ENCODE measurements at regions not wholly inside any gene's neighbourhood (a gene's known extent, or its start where the extent isn't known, plus 50 kb on each side); places are given as distances from the start of the nearest gene placed in this dataset.
"Not testable (repeated sequence)": the region's sequence is repeated elsewhere in the genome, so short reads cannot be mapped to it uniquely, and the experiment has no call there.

DNA sequence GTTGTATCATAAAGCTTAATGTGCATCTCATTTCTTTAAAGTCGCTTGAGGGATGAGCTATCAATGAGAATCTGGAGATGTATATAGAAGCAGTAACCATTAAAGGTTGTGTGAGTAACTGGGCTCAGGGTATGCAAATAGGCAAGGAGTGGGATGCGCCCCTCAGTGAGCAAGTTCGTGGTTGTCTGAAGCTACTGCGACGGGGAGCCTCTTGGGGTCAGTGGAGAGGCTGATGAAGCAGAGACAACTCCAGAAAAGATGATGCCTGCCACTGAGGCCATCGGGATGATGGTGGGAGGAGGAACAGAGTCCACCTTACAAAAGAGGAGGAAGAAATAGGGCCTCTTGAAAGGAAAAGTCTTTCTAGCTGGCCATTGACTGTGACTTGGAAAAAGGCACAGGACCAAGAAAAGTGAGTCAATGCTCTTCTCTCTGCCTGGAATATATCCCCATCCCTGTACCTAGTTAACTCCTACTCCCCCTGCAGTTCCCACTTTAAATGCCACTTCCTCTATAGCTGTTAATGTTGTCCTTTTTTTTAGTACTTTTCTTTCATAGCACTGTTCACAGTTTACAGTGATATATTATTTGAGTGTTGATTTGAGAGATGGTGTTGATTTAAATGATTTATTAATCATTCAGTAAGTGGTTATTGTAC is 51.4 kb upstream of the LSM6 start:
- H3K27ac ChIP-seq: no peak overlapping the region
- DNase-seq (ENCODE audit: low read depth, low spot score): no peak

DNA sequence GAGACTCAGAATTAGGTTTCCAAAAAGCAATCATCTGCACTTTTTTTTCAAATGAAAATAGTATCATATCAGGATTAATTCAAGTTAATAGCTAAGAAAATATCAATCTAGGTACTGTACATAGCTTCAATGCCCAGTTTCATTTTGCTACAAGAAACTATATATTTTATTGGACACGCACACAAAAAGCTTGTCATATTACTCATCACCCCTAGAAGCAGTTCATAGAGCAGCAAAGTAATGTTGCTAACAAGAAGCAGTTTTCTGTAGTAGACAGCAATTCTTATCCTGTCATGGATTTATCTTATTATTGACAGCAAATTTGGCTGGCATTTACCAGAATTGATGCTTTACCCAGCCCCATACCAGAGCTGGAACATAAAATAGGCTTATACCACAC is 52.3 kb upstream of the LSM6 start:
- no peak for DNase-seq (ENCODE audit: low read depth, low spot score)
- no peak overlapping the region for H3K27ac ChIP-seq

DNA sequence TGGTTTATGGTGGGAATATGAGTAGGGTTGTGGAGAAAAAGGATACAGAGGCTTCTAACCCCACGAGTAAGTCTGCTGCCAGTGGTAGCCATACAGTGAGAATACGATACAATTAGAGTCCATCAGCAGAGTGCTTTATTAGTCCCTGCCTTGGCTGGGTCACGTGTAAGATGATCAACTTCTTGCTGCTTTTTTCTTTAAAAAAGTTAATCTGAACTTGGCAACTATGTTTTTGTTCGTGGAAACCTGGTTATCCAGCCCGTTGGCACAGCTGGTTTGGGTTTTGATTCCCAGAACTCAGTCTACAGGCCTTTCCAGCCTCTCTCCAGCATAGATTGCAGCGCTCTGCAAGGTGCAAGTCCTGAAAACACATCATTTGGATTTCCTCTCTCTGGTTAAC is 53.1 kb upstream of the LSM6 start:
- DNase-seq (ENCODE audit: low read depth, low spot score): no peak
- no peak overlapping the region for H3K27ac ChIP-seq

DNA sequence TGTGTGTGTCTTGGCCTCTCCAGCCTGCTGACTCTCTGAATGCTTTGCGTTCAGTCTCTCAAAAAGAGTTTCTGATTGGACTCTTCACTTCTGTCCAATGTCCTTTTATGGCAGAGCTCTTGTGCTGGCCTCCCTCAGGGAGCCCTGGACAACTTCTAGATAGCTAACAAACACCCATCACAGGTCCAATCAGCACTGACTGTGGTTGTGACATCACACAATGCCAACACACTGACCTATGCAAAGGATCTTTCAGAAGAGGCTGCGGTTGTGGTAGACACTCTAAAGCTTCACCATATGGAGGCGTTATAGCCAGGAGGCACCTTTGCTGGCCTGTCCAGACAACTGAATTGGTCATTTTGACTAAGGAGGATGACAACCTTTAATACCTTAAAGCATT is 53.8 kb upstream of the LSM6 start:
- DNase-seq (ENCODE audit: low read depth, low spot score): no peak
- H3K27ac ChIP-seq: no peak overlapping the region

DNA sequence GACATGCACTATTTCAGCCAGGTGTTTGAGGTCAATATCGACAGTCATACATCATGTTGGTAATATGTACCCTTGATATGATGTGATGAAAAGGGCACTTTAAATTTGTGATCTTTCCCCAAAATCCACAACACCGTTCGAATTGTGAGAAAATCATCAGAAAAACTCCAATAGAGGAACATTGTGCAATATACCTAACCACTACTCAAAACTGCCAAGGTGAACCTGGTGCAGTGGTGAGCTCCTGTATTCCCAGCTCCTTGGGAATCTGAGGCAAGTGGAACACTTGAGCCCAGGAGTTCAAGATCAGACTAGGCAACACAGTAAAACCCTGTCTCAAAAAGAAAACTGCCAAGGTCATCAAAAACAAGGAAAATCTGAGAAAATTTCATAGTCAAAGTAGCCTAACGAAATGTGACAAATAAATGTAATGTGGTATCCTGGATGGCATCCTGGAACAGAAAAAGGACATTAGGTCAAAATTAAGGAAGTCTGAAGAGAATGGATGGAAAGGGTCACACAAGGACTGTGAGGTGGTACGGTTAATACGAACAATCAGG is 55.6 kb upstream of the LSM6 start:
- DNase-seq (ENCODE audit: low read depth, low spot score): no peak
- H3K27ac ChIP-seq: no peak overlapping the region

DNA sequence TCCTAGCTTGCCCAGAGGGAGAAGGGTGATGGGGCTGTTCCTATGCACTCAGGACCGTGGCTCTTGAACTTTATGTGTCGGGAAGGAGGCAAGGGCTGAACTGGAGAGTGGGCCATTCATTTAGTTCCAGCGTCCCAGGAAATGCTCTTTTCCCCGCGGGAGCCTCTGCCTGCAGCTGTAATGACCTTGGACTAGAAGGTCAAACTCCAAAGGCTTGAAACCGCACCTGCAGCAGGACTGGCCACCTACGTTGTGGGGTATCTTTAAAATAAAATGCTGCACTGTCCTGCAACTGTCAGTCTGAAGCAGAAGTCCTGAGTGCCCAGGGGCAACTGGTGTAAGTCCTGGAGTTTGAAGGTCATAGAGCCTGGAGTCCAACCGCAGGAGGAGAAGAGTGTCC is 61.5 kb upstream of the LSM6 start:
- H3K27ac ChIP-seq: no peak overlapping the region
- DNase-seq (ENCODE audit: low read depth, low spot score): no peak

DNA sequence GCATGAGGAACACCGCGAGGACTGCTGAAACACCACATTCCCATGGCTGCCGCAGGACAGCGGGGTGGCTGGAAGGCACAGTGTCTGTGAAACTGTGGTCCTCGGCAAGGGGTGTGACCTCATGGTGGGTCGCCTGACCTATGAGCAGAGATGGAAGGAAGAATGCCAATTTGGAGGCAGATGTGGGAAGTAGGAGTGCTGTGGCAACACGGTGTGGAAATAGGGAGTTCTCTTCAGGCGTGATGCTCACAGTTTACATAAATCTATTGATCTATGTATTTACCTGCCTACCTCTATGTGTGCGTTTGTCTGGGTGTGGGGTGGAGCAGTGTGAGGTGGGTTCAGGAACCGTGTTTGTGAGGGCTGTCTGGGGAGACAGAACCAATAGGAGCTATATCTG is 62.3 kb upstream of the LSM6 start:
- DNase-seq (ENCODE audit: low read depth, low spot score): no peak
- no peak overlapping the region for H3K27ac ChIP-seq

DNA sequence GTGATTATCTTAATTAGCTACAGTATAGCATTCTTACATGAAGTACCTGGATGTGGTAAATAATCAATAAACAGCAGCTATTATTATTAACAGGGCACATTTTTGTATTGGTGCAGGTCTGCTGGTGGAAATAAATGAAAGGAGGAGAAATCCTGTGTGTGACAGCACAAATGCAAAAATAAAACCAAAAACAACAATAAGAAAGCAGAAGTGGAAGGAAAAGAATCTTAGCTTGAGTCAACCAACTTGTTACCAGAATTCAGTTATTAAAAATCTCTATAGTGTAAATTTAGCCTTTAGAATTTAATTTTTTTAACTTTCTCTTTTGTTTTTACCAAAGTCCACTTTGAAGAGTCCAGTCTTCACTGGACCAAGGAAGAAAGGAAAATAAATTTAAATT is 63.1 kb upstream of the LSM6 start:
- no peak for DNase-seq (ENCODE audit: low read depth, low spot score)
- no peak overlapping the region for H3K27ac ChIP-seq

DNA sequence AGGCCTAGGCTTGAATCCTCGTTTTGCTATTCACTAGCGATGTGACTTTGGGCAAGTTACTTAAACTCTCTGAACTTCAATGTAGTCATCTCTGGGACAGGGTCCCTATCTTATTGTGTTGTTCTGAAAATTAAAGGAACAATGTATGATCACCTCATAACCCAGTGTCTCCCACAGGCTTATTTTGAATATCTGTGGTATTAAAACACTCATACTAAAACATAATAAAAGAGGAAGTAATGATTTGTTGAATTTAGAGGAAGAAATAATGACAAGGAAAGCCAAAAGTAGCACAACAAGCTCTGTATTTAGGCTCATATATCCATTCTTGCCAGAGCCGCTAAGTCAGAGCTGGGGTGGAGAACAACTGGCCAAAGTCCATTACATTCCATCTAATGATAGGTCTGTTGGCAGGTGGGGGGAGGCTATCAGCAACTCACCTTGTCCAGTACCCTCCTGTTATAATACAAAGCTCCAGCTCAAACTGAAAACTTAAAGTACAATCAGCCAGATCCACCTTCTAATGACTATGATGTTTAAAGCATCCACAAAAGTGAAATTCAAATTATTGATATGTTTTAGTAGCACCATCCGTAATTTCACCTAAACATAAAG is 64.5 kb upstream of the LSM6 start:
- H3K27ac ChIP-seq: no peak overlapping the region

DNA sequence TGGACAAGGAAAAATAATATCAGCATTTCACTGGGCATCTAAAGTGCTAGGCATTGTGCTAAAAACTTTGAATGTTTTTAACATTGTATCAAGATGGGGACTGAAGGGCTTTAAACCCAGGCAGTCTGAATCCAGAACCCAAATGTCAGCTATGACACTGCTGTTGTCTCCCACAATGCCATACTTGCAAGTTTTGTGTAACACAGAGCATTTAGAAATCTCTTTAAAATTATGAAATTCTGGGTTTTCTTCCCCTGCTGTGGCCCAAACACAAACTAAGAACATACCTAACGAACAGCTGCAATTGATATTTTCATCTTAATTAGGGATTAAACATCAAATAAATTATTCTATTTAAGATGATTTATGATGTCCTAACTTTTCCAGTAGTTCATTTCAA is 66.8 kb upstream of the LSM6 start:
- no peak for DNase-seq (ENCODE audit: low read depth, low spot score)
- H3K27ac ChIP-seq: no peak overlapping the region

More for the DNA sequence above, 64.5 kb upstream of the LSM6 start:
- DNase-seq (ENCODE audit: low read depth, low spot score): no peak

DNA sequence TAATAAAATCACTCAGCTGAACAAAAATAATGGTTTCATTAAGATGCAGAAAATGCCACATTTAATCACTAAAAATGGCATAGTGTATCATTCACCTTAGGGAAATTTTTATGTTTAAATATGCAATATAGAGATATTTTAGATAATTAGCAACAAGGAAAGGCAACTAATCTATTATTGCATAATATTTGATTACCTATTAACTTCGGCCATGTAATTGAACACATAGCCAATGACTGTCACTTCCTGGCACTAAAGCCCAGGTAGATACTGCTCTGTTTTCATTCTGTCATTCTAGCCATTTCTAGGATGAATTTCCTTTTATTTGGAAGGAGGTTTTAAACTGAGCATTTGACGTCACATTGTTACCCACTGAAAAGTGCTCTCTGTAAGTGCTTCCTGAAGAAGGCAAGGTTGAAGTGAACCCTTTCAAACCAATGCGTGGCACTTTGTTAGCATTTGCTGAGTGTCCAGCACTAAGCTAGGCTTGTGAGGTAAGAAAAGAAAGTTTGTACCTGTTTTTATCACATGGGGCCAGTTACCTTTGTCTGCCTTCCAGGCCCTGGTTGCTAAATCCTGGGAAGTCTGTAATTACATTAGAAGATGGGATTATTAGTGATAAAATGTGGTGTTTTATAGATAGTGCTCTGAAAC is 67.8 kb upstream of the LSM6 start:
- H3K27ac ChIP-seq: no peak overlapping the region

DNA sequence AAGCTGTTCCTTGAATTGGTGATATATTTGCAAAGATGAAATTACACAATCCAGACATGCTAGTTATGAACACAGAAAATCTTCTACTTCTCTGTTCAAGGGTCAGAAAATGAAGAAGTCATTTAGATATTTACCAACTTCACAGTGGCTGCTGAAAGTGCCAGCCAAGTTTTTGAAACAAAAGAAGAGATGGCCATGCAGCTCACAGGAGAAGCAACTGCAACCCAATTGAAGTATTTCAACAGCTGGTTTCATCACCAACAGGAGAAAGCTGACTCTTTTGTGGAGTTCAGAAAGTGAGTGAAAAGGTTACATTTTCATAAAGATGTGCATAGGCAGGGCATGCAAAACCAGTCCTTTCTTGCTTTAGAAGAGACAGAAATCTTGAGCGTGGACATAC is 70.1 kb upstream of the LSM6 start:
- H3K27ac ChIP-seq: no peak overlapping the region
- no peak for DNase-seq (ENCODE audit: low read depth, low spot score)

More for the DNA sequence above, 67.8 kb upstream of the LSM6 start:
- no peak for DNase-seq (ENCODE audit: low read depth, low spot score)

DNA sequence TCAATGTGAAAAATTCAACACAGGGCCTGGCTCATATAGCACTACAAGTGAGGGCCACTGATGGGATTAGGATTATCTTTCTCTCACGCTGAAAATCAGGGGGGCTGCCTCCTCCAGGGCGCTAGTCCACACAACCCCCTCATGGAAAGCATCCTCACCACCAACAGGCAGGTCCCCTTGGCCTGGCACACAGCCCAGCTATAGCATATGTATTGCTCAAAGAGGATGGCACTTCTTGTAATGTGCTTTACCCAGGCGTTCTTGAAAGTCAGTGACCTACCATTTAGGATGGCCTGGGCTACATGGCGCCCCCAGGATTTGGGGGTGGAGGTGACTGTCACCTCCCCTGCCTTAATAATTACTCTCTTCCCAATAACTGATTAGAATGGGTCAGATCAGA is 71.0 kb upstream of the LSM6 start:
- no peak overlapping the region for H3K27ac ChIP-seq
- DNase-seq (ENCODE audit: low read depth, low spot score): no peak

DNA sequence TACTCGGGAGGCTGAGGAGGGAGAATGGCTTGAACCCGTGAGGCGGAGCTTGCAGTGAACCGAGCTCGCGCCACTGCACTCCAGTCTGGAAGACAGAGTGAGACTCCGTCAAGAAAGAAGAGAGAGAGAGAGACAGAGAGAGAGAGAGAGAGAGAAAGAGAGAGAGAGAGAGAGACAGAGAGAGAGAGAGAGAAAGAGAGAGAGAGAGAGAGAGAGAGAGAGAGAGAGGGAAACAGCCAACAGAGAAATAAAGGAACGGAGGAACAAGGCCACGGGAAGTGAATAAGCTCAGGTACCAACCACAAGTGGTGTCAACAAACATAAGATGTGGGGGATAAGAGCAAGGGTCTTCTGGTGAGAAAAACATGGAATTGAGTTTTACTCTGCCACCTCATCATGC is 71.5 kb upstream of the LSM6 start:
- not testable (repeated sequence) for DNase-seq (ENCODE audit: low read depth, low spot score); H3K27ac ChIP-seq

DNA sequence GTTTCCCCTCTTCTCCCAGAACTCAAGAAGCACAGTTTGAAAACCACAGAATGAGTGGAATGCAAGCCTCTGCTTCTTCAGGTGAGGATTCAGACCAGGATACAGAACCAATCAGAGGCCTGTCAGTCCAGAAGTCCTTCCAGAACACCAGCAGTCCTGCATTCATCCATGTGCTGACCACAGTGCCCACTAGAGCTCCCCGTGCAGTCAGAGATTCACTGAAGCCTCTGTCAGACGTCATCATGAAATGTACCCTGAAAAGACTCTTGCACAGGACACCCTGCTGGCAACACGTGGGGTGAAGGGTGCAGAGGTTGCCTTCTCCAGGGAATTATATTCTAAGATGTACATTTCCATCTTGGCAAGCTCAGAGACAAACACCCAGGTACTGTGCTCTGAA is 75.9 kb upstream of the LSM6 start:
- no peak for DNase-seq (ENCODE audit: low read depth, low spot score)
- no peak overlapping the region for H3K27ac ChIP-seq

DNA sequence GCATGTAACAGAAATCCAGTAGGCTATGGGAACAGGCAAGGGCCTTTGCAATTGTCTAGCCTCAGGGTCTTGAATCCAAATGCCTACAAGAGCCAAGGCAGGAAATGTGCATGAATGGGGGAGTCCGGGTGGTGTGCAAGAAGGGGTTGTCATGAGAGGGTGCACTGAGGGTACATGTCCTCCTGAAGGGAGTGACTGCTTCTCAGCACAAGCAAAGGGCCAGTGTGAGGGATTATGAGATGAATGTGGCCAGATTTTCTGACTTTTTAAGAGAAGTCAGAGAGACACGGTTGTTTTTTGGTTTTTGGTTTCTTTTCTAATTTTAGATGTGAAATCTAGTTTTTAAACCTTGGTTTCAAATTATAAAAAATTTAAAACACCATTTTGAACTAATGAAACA is 76.5 kb upstream of the LSM6 start:
- no peak overlapping the region for H3K27ac ChIP-seq
- DNase-seq (ENCODE audit: low read depth, low spot score): no peak

DNA sequence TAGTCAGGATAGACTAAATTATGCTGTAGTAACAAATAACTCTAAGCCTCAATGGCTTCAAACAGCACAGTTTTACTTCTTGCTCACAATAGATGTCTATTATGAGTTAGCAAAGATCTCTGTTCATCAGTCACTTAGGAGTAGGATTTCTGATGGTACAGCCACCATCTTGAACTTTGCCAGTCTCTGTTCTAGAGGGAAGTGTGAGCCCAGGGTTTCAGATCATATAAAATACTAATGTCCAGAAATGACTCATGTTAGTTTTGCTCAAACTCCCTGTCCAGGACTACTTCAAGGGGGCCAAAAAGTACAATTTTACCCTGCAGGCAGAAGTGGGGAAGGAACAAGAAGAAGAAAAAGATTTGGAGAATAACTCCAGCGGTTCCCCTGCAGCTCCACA is 77.1 kb upstream of the LSM6 start:
- no peak overlapping the region for H3K27ac ChIP-seq
- DNase-seq (ENCODE audit: low read depth, low spot score): no peak

DNA sequence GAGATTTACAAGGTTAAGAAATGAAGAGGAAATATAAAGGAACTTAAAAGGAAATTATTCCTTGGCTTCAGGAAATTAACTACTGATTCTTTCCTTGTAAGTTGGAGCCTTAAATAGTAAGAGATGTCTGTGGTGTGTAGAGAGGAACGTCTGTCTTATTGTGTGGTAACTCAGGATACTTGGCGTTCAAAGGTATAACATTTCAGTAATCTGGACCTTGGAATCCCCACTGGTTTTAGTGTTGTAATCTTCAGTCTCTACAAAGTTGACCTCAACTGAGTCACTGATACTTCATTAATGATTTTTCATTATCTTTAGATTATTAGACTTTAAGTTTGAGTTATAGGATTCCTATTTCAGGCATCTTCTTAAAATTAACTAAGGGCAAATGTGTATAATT is 79.1 kb upstream of the LSM6 start:
- DNase-seq (ENCODE audit: low read depth, low spot score): no peak

DNA sequence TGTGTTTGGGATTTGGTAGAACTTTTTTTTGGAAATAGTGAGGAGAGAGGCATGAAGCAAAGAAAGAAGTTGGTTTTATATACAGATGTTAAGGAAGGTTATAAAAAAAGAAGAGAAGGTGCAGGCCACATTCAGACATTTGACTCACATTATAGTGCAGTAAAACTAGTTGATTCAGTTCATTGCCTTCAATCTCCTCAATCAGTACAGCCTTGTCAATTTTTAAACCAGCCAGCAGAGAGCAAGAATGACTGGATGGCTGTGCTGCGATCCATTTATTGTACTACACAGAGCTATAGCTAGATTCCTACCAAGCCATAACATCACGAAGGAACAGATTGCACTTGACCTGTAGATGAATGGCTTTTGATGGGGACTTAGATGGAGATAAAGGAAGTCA is 79.7 kb upstream of the LSM6 start:
- no peak for DNase-seq (ENCODE audit: low read depth, low spot score)
- H3K27ac ChIP-seq: no peak overlapping the region

More for the DNA sequence above, 79.1 kb upstream of the LSM6 start:
- no peak overlapping the region for H3K27ac ChIP-seq

DNA sequence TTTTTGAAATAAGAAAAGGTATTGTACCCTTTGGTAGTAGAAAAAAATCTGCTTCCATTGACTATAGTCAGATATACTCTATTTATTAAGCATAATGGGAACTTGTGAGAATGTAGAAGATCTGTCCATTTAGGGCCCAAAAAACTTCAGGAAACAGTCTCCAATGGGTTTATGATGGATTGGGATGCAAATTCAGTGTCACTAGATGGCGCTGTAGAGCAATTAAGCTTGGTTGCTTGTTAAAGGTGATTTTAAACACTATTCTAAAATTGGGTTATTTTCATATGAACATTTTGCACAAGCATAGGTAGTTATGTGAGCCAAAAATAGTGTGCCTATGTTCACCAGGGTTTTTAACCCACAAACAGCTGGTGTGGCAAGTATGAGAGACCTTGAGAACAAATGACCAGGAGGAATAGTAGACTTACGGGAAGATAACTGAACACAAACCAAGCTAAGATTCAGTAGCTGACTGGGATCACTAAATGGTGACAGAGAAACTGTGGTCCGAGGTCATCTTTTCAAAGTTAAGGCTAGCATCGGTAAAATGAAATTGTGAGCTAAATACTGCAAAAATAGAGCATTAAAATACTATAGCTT is 80.3 kb upstream of the LSM6 start:
- no peak overlapping the region for H3K27ac ChIP-seq
- no peak for DNase-seq (ENCODE audit: low read depth, low spot score)

DNA sequence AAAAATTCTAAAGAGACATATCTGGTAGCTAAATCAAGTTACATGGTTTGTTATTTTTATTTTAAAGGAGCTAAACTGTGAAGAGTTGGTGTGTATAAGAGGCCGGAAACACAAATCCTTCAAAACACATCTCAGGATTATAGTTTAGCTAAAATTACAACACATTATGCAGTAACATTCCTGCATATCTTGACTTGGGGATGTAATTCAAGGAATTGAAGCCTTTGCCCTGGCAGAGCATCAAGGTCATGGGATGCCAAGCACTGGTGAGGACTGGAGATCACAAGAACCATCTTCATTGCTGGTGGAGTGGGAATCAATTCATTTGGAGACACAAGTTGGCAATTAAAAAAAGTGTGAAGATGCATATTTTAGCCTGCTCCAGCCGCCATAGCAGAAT is 86.8 kb upstream of the LSM6 start:
- no peak for DNase-seq (ENCODE audit: low read depth, low spot score)
- no peak overlapping the region for H3K27ac ChIP-seq
